ENCODE measurements at regions not wholly inside any gene's neighbourhood (a gene's known extent, or its start where the extent isn't known, plus 50 kb on each side); places are given as distances from the start of the nearest gene placed in this dataset.
A peak's percentile ranks its signal among the peaks of the same experiment; 100 is the strongest.
"Not testable (repeated sequence)": the region's sequence is repeated elsewhere in the genome, so short reads cannot be mapped to it uniquely, and the experiment has no call there.

GRCh38 chr4:179692222-179692621 lies 2250.0 kb upstream of the AGA start:
- H3K27me3 ChIP-seq (ENCODE audit: control insufficient read depth, insufficient read depth, low read length): no peaks in the 10 kb centered on the region
- DNase-seq: no peak
- H3K36me3 ChIP-seq (replicated peaks; ENCODE audit: control insufficient read depth, insufficient read depth, low read length): no peaks in the 10 kb centered on the region
- no peak overlapping the region for H3K4me3 ChIP-seq (ENCODE audit: insufficient read depth, low read depth, low read length)

GRCh38 chr4:179695175-179695574 lies 2252.9 kb upstream of the AGA start:
- Histone ChIP-seq H3K27me3 (ENCODE audit: control insufficient read depth, insufficient read depth, low read length) (no peaks in the 10 kb centered on the region), H3K36me3 (replicated peaks; ENCODE audit: control insufficient read depth, insufficient read depth, low read length) (no peaks in the 10 kb centered on the region), H3K4me3 (ENCODE audit: insufficient read depth, low read depth, low read length) (no peak overlapping the region)
- DNase-seq: no peak

- H3K27me3 ChIP-seq (ENCODE audit: control insufficient read depth, insufficient read depth, low read length): no peaks in the 10 kb centered on the region
- no peak overlapping the region for H3K4me3 ChIP-seq (ENCODE audit: insufficient read depth, low read depth, low read length)
- H3K36me3 ChIP-seq (replicated peaks; ENCODE audit: control insufficient read depth, insufficient read depth, low read length): no peaks in the 10 kb centered on the region
- no peak for DNase-seq
Observed at GRCh38 chr4:179698321-179698720, 2256.1 kb upstream of the AGA start.

GRCh38 chr4:179709961-179710624 lies 2267.9 kb upstream of the AGA start:
- peak; percentile 16 for DNase-seq
- Histone ChIP-seq H3K27me3 (ENCODE audit: control insufficient read depth, insufficient read depth, low read length) (no peaks in the 10 kb centered on the region), H3K36me3 (replicated peaks; ENCODE audit: control insufficient read depth, insufficient read depth, low read length) (no peaks in the 10 kb centered on the region), H3K4me3 (ENCODE audit: insufficient read depth, low read depth, low read length) (no peak overlapping the region)

GRCh38 chr4:179719766-179720450 lies 2277.7 kb upstream of the AGA start:
- Histone ChIP-seq H3K36me3 (replicated peaks; ENCODE audit: control insufficient read depth, insufficient read depth, low read length) (no peaks in the 10 kb centered on the region), H3K27me3 (ENCODE audit: control insufficient read depth, insufficient read depth, low read length) (no peaks in the 10 kb centered on the region), H3K4me3 (ENCODE audit: insufficient read depth, low read depth, low read length) (no peak overlapping the region)
- no peak for DNase-seq

GRCh38 chr4:179726491-179726890 lies 2284.3 kb upstream of the AGA start:
- not testable (repeated sequence) for H3K36me3 ChIP-seq (replicated peaks; ENCODE audit: control insufficient read depth, insufficient read depth, low read length); H3K27me3 ChIP-seq (ENCODE audit: control insufficient read depth, insufficient read depth, low read length); H3K4me3 ChIP-seq (ENCODE audit: insufficient read depth, low read depth, low read length); DNase-seq

- DNase-seq: no peak
- no peak overlapping the region for H3K4me3 ChIP-seq (ENCODE audit: insufficient read depth, low read depth, low read length)
- H3K27me3 ChIP-seq (ENCODE audit: control insufficient read depth, insufficient read depth, low read length): no peaks in the 10 kb centered on the region
- no peaks in the 10 kb centered on the region for H3K36me3 ChIP-seq (replicated peaks; ENCODE audit: control insufficient read depth, insufficient read depth, low read length)
Observed at GRCh38 chr4:179728305-179728704, 2286.1 kb upstream of the AGA start.

- H3K27me3 ChIP-seq (ENCODE audit: control insufficient read depth, insufficient read depth, low read length); H3K36me3 ChIP-seq (replicated peaks; ENCODE audit: control insufficient read depth, insufficient read depth, low read length); DNase-seq; H3K4me3 ChIP-seq (ENCODE audit: insufficient read depth, low read depth, low read length): not testable (repeated sequence)
Observed at GRCh38 chr4:179736820-179737219, 2294.6 kb upstream of the AGA start.

GRCh38 chr4:179738822-179739221 lies 2296.6 kb upstream of the AGA start:
- no peak for DNase-seq
- no peak overlapping the region for H3K4me3 ChIP-seq (ENCODE audit: insufficient read depth, low read depth, low read length)
- H3K36me3 ChIP-seq (replicated peaks; ENCODE audit: control insufficient read depth, insufficient read depth, low read length): no peaks in the 10 kb centered on the region
- H3K27me3 ChIP-seq (ENCODE audit: control insufficient read depth, insufficient read depth, low read length): no peaks in the 10 kb centered on the region

- Histone ChIP-seq H3K4me3 (ENCODE audit: insufficient read depth, low read depth, low read length) (no peak overlapping the region), H3K36me3 (replicated peaks; ENCODE audit: control insufficient read depth, insufficient read depth, low read length) (no peaks in the 10 kb centered on the region), H3K27me3 (ENCODE audit: control insufficient read depth, insufficient read depth, low read length) (no peaks in the 10 kb centered on the region)
- DNase-seq: no peak
Observed at GRCh38 chr4:179747218-179747910, 2305.1 kb upstream of the AGA start.

GRCh38 chr4:179748837-179749236 lies 2306.6 kb upstream of the AGA start:
- Histone ChIP-seq H3K27me3 (ENCODE audit: control insufficient read depth, insufficient read depth, low read length) (no peaks in the 10 kb centered on the region), H3K4me3 (ENCODE audit: insufficient read depth, low read depth, low read length) (no peak overlapping the region), H3K36me3 (replicated peaks; ENCODE audit: control insufficient read depth, insufficient read depth, low read length) (no peaks in the 10 kb centered on the region)
- DNase-seq: no peak

GRCh38 chr4:179750374-179750773 lies 2308.1 kb upstream of the AGA start:
- Histone ChIP-seq H3K36me3 (replicated peaks; ENCODE audit: control insufficient read depth, insufficient read depth, low read length) (no peaks in the 10 kb centered on the region), H3K27me3 (ENCODE audit: control insufficient read depth, insufficient read depth, low read length) (no peaks in the 10 kb centered on the region), H3K4me3 (ENCODE audit: insufficient read depth, low read depth, low read length) (no peak overlapping the region)
- DNase-seq: no peak

GRCh38 chr4:179751669-179752068 lies 2309.4 kb upstream of the AGA start:
- Histone ChIP-seq H3K27me3 (ENCODE audit: control insufficient read depth, insufficient read depth, low read length) (no peaks in the 10 kb centered on the region), H3K4me3 (ENCODE audit: insufficient read depth, low read depth, low read length) (no peak overlapping the region), H3K36me3 (replicated peaks; ENCODE audit: control insufficient read depth, insufficient read depth, low read length) (no peaks in the 10 kb centered on the region)
- DNase-seq: no peak

GRCh38 chr4:179755322-179755721 lies 2313.1 kb upstream of the AGA start:
- no peaks in the 10 kb centered on the region for H3K27me3 ChIP-seq (ENCODE audit: control insufficient read depth, insufficient read depth, low read length)
- no peaks in the 10 kb centered on the region for H3K36me3 ChIP-seq (replicated peaks; ENCODE audit: control insufficient read depth, insufficient read depth, low read length)
- no peak for DNase-seq
- no peak overlapping the region for H3K4me3 ChIP-seq (ENCODE audit: insufficient read depth, low read depth, low read length)

GRCh38 chr4:179757641-179758040 lies 2315.4 kb upstream of the AGA start:
- Histone ChIP-seq H3K27me3 (ENCODE audit: control insufficient read depth, insufficient read depth, low read length) (no peaks in the 10 kb centered on the region), H3K36me3 (replicated peaks; ENCODE audit: control insufficient read depth, insufficient read depth, low read length) (no peaks in the 10 kb centered on the region), H3K4me3 (ENCODE audit: insufficient read depth, low read depth, low read length) (no peak overlapping the region)
- no peak for DNase-seq

Measured in H7 (cell line).